Breast epithelium (tissue), 4 donors: ENCODE measurements at regions not wholly inside any gene's neighbourhood (a gene's known extent, or its start where the extent isn't known, plus 50 kb on each side); places are given as distances from the start of the nearest gene placed in this dataset.

ENCODE experiments used
- DNase-seq, 2 donors: peaks; one replicate each; pipeline ENCODE4 v3.0.0-alpha.2; 2019; ENCODE audit warnings: low spot score in 2 of 2
- H3K27ac ChIP-seq, 2 donors: fragments of 200-600 bp; sonication (generic) in 1 of 2; one replicate each; pipeline ENCODE4 v1.5.1; 2016 to 2019; ENCODE audit warnings: mild to moderate bottlenecking in 1 of 2
- H3K27me3 ChIP-seq, 2 donors: fragments of 200-600 bp; sonication (generic) in 1 of 2; one replicate each; pipeline versions ENCODE4 v1.5.1 to v1.6.0; 2017 to 2019; ENCODE audit warnings: control low read depth in 1 of 2, mild to moderate bottlenecking in 1 of 2
- H3K36me3 ChIP-seq: fragments of 200-600 bp; one replicate; pipeline ENCODE4 v1.5.1; 2019
- H3K4me1 ChIP-seq, 2 donors: fragments of 200-600 bp; sonication (generic); one replicate each; pipeline ENCODE4 v1.5.1; 2016 to 2019; ENCODE audit warnings: control low read depth in 1 of 2
- H3K4me3 ChIP-seq, 3 donors: fragments of 200-600 bp; sonication (generic); 1 replicate in 2 of 3; 2 replicates in 1 of 3; pipeline ENCODE4 v1.5.1; 2016 to 2019; ENCODE audit warnings: mild to moderate bottlenecking in 3 of 3, moderate library complexity in 2 of 3
- H3K9me3 ChIP-seq, 2 donors: fragments of 200-600 bp; sonication (generic) in 1 of 2; one replicate each; pipeline ENCODE4 v1.5.1; 2016 to 2019; ENCODE audit warnings: control low read depth in 1 of 2
- CTCF ChIP-seq, 3 donors: fragments of 450-650 bp; IDR thresholded peaks; one replicate each; pipeline ENCODE4 v1.5.1; 2016 to 2017; ENCODE audit warnings: antibody characterized with exemption in 3 of 3, mild to moderate bottlenecking in 3 of 3, moderate library complexity in 3 of 3
- POLR2A ChIP-seq: fragments of 450-650 bp; IDR thresholded peaks from one replicate; pipeline ENCODE4 v1.6.1; 2016; ENCODE audit warnings: antibody characterized with exemption, mild to moderate bottlenecking, moderate library complexity
- POLR2AphosphoS5 ChIP-seq, 3 donors: sonication (generic); formaldehyde crosslinking; IDR thresholded peaks; one replicate each; pipeline ENCODE4 v1.6.1; 2017; ENCODE audit warnings: antibody characterized with exemption in 3 of 3
- intact Hi-C: fragments of 100-400 bp; cut with DNase I; formaldehyde crosslinking; loops from one replicate; pipeline ENCODE4 v1.15.1; 2023; ENCODE audit warnings: low total_unique reads

DNA sequence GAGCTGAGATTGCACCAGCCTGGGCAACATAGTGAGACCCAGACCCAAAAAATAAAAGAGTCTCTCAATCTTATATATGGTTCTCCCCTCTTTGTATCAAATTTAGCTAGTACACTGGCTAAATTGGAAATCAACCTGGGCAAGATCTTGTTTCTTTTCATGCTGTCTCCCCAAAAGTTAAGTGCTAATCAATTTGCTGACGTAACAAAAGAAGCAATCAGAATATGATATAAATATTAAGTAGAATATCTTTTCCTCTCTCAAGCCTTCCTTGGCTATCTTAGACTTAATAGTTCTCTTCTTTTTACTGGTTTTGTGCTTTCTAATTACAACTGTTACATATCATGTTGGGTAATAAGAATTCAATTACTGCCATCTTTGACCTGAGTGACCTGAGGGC is 258.9 kb downstream of the KCNRG start:
- Histone ChIP-seq H3K27ac (no peak overlapping the region), H3K9me3 (no peaks in the 10 kb centered on the region), H3K4me3 (no peak overlapping the region), H3K4me1 (no peaks in the 10 kb centered on the region), H3K27me3 (no peaks in the 10 kb centered on the region), H3K36me3 (no peaks in the 10 kb centered on the region)
- DNase-seq: no peak
- intact Hi-C loops: no loop called here
- TF ChIP-seq POLR2AphosphoS5 (IDR thresholded peaks at IDR 0.05) (no peak), CTCF (IDR thresholded peaks at IDR 0.05) (no peak), POLR2A (no peak)

- Histone ChIP-seq H3K36me3 (no peaks in the 10 kb centered on the region), H3K4me1 (no peaks in the 10 kb centered on the region), H3K4me3 (no peak overlapping the region), H3K27ac (no peak overlapping the region), H3K27me3 (no peaks in the 10 kb centered on the region), H3K9me3 (no peaks in the 10 kb centered on the region)
- intact Hi-C loops: no loop called here
- TF ChIP-seq POLR2AphosphoS5 (IDR thresholded peaks at IDR 0.05) (no peak), POLR2A (no peak), CTCF (IDR thresholded peaks at IDR 0.05) (no peak)
- no peak for DNase-seq
Measured at GRCh38 chr13:50275392-50276063, 260.3 kb downstream of the KCNRG start.

GRCh38 chr13:50276550-50276949 is 261.3 kb downstream of the KCNRG start:
- H3K27me3 ChIP-seq: no peaks in the 10 kb centered on the region
- intact Hi-C loops: no loop called here

DNA sequence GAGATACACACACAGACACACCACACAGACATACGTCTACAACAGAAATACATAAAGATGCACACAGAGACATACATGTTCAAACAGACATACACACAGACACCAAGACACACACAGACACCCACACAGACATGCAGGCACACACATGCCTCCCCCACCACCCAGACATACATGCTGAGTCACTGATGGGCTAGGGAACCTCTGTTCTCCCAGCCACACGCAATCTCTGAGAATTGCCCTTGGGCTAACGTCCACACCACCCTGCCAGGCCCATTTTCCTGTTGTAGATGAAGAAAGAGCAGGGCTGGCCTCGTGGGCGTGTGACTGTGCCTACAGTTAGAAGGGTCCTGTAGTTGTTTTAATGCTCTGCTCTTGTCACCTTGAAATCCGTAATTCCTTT is 261.9 kb downstream of the KCNRG start:
- no peak for DNase-seq
- no peaks in the 10 kb centered on the region for H3K36me3 ChIP-seq
- no peaks in the 10 kb centered on the region for H3K27me3 ChIP-seq
- intact Hi-C loops: no loop called here
- no peaks in the 10 kb centered on the region for H3K4me1 ChIP-seq
- TF ChIP-seq CTCF (IDR thresholded peaks at IDR 0.05) (no peak), POLR2AphosphoS5 (IDR thresholded peaks at IDR 0.05) (no peak), POLR2A (no peak)
- H3K4me3 ChIP-seq: no peak overlapping the region
- no peaks in the 10 kb centered on the region for H3K9me3 ChIP-seq
- no peak overlapping the region for H3K27ac ChIP-seq

More at GRCh38 chr13:50276550-50276949, 261.3 kb downstream of the KCNRG start:
- Histone ChIP-seq H3K4me3 (no peak overlapping the region), H3K4me1 (no peaks in the 10 kb centered on the region), H3K27ac (no peak overlapping the region), H3K9me3 (no peaks in the 10 kb centered on the region), H3K36me3 (no peaks in the 10 kb centered on the region)
- TF ChIP-seq CTCF (IDR thresholded peaks at IDR 0.05) (no peak), POLR2AphosphoS5 (IDR thresholded peaks at IDR 0.05) (no peak), POLR2A (no peak)
- DNase-seq: no peak

- no peaks in the 10 kb centered on the region for H3K4me1 ChIP-seq
- TF ChIP-seq POLR2A (no peak), CTCF (IDR thresholded peaks at IDR 0.05) (no peak), POLR2AphosphoS5 (IDR thresholded peaks at IDR 0.05) (no peak)
- H3K9me3 ChIP-seq: no peaks in the 10 kb centered on the region
- no peak for DNase-seq
- no peaks in the 10 kb centered on the region for H3K36me3 ChIP-seq
- no peak overlapping the region for H3K27ac ChIP-seq
- intact Hi-C loops: no loop called here
- H3K27me3 ChIP-seq: no peaks in the 10 kb centered on the region
- no peak overlapping the region for H3K4me3 ChIP-seq
Measured at GRCh38 chr13:50277906-50278305, 262.7 kb downstream of the KCNRG start.
